ENCODE measurements at regions not wholly inside any gene's neighbourhood (a gene's known extent, or its start where the extent isn't known, plus 50 kb on each side); places are given as distances from the start of the nearest gene placed in this dataset.

DNA sequence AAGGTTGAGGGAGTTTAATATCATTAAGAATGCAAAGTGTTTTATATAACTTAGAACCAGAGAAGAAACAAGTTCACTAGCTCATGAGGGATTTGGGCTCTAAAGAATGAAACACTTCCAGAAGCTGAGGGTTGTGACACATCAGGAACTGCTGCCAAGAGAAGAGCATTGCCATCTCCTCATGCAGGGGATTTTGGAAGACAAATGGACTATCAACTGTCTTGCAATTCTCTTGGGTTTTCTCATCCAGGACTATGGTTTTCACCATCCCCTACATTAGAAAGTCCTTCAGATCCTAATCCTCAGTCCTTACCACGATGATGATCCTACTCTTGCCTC is 59.7 kb upstream of the KL start:
- Histone ChIP-seq H3K4me1 (no peaks in the 10 kb centered on the region), H3K4me3 (no peak overlapping the region), H3K9me3 (no peaks in the 10 kb centered on the region), H3K36me3 (no peaks in the 10 kb centered on the region), H3K27ac (no peak overlapping the region), H3K27me3 (no peaks in the 10 kb centered on the region)
- 91 to 100% (median 93%) methylated on average over 1 of the region's 1 CpG for WGBS, 4 donors
- intact Hi-C loops (cut with DNase I), result no loop called here
- TF ChIP-seq, protein P1, sequence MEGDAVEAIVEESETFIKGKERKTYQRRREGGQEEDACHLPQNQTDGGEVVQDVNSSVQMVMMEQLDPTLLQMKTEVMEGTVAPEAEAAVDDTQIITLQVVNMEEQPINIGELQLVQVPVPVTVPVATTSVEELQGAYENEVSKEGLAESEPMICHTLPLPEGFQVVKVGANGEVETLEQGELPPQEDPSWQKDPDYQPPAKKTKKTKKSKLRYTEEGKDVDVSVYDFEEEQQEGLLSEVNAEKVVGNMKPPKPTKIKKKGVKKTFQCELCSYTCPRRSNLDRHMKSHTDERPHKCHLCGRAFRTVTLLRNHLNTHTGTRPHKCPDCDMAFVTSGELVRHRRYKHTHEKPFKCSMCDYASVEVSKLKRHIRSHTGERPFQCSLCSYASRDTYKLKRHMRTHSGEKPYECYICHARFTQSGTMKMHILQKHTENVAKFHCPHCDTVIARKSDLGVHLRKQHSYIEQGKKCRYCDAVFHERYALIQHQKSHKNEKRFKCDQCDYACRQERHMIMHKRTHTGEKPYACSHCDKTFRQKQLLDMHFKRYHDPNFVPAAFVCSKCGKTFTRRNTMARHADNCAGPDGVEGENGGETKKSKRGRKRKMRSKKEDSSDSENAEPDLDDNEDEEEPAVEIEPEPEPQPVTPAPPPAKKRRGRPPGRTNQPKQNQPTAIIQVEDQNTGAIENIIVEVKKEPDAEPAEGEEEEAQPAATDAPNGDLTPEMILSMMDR (IDR thresholded peaks at IDR 0.05), result no peak
- TF ChIP-seq POLR2A (IDR thresholded peaks at IDR 0.05), result no peak
- DNase-seq (no peak), ATAC-seq (no peak)

DNA sequence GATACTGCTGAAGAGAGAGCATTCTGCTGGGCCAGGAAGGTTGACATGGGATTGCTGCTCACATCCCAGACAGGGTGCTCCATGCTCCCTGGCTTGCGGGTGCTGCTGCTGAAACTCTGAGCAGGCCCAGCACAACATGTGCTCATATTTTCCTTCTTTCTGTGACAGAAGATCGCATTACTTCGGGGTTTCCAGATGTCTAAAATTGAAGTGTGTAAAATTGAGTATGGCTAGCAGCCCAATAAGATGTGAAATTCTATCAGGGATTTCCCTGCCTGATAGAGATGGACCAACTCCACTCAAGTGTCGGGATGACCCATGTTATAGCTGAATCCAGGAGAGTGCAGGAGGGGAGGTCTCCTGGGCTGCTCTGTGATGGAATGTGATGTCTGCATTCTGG is 55.6 kb upstream of the KL start:
- Histone ChIP-seq H3K4me3 (no peak overlapping the region), H3K27me3 (no peaks in the 10 kb centered on the region), H3K9me3 (no peaks in the 10 kb centered on the region), H3K36me3 (no peaks in the 10 kb centered on the region), H3K4me1 (peaks cover 0 to 3% (median 0%) of the 10 kb centered on the region in 12 donors), H3K27ac (no peak overlapping the region)
- 82 to 97% (median 91%) methylated on average over 4 of the region's 4 CpGs for WGBS, 4 donors
- ATAC-seq (no peak), DNase-seq (no peak)
- intact Hi-C loops (cut with DNase I), result no loop called here
- TF ChIP-seq, protein P1 (IDR thresholded peaks at IDR 0.05), result no peak
- TF ChIP-seq POLR2A (IDR thresholded peaks at IDR 0.05), result no peak

DNA sequence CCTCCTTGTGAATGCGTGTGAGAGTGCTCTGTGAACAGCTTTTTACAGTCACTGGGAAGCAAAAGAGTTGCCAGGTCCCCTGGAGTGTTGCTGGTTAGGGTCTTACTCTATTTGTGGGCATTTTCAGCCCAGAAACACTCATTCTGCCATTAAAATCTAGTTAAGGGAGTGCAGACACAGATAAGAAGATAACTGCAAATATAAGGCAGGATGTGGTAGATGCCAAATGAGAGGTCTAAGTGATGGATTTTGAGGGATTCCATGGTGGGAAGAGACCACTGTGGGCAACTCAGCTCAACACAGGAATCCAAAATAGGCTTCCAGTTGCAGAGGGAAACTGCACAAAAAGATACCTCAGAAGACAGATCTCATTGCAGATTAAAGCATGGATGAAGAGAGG is 54.5 kb upstream of the KL start:
- Histone ChIP-seq H3K27me3 (no peaks in the 10 kb centered on the region), H3K27ac (no peak overlapping the region), H3K9me3 (no peaks in the 10 kb centered on the region), H3K4me1 (peaks cover 0 to 3% (median 0%) of the 10 kb centered on the region in 12 donors), H3K36me3 (no peaks in the 10 kb centered on the region), H3K4me3 (no peak overlapping the region)
- no peak for TF ChIP-seq POLR2A (IDR thresholded peaks at IDR 0.05)
- TF ChIP-seq, protein P1 (IDR thresholded peaks at IDR 0.05), result no peak
- DNase-seq (no peak), ATAC-seq (no peak)
- intact Hi-C loops (cut with DNase I), result no loop called here
- WGBS, 4 donors, result 94 to 100% (median 95%) methylated on average over 1 of the region's 1 CpG

DNA sequence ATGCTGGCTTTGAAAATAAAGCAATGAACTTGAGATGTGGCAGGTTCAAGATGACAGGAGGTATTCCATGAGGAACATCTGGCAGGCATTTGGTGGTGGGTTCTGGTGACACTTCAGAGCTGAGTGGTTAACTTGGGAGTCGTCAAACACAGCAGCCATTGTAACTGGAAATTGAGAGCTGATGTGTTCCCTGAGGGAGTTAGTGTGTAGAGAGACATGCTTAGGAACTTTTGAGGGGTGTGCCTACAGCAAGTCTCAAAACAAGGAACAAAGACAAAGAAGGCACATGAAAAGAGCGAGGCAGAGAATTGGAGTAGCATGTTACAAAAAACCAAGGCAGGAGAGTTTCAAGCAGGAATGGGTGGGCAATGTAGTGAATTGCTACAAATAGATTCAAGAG is 53.9 kb upstream of the KL start:
- DNase-seq (no peak), ATAC-seq (no peak)
- Histone ChIP-seq H3K36me3 (no peaks in the 10 kb centered on the region), H3K27ac (no peak overlapping the region), H3K4me3 (no peak overlapping the region), H3K27me3 (no peaks in the 10 kb centered on the region), H3K9me3 (no peaks in the 10 kb centered on the region), H3K4me1 (peaks cover 0 to 3% (median 0%) of the 10 kb centered on the region in 12 donors)
- WGBS, 4 donors, result 84 to 90% (median 87%) methylated on average over 2 of the region's 2 CpGs
- intact Hi-C loops (cut with DNase I), result no loop called here
- no peak for TF ChIP-seq POLR2A (IDR thresholded peaks at IDR 0.05)
- TF ChIP-seq, protein P1 (IDR thresholded peaks at IDR 0.05), result no peak

All from heart left ventricle (tissue), 16 donors.